AG20443 (cell line): ENCODE measurements at regions not wholly inside any gene's neighbourhood (a gene's known extent, or its start where the extent isn't known, plus 50 kb on each side); places are given as distances from the start of the nearest gene placed in this dataset.

ENCODE experiments used
- DNase-seq: peaks from one replicate; pipeline ENCODE4 v3.0.0; 2012; ENCODE audit warnings: low spot score, mixed read lengths

GRCh38 chr14:101066826-101067510, 163.4 kb upstream of the RTL1 start:
- no peak for DNase-seq

- no peak for DNase-seq
Measured at GRCh38 chr14:101068313-101069227, 165.0 kb upstream of the RTL1 start.

- no peak for DNase-seq
Measured at GRCh38 chr14:101069228-101069549, 165.7 kb upstream of the RTL1 start.

GRCh38 chr14:101069666-101070362, 166.3 kb upstream of the RTL1 start:
- DNase-seq: no peak

GRCh38 chr14:101070540-101071492, 167.3 kb upstream of the RTL1 start:
- no peak for DNase-seq

- no peak for DNase-seq
Measured at GRCh38 chr14:101071493-101071906, 168.0 kb upstream of the RTL1 start.

GRCh38 chr14:101072070-101072469, 168.5 kb upstream of the RTL1 start:
- DNase-seq: no peak

GRCh38 chr14:101072531-101072930, 169.0 kb upstream of the RTL1 start:
- no peak for DNase-seq

- peak; percentile 88 for DNase-seq
Measured at GRCh38 chr14:101072945-101073597, 169.5 kb upstream of the RTL1 start.

- no peak for DNase-seq
Measured at GRCh38 chr14:101073598-101073965, 170.1 kb upstream of the RTL1 start.

- no peak for DNase-seq
Measured at GRCh38 chr14:101074196-101075024, 170.9 kb upstream of the RTL1 start.

GRCh38 chr14:101075025-101075800, 171.7 kb upstream of the RTL1 start:
- no peak for DNase-seq

GRCh38 chr14:101075801-101076413, 172.4 kb upstream of the RTL1 start:
- no peak for DNase-seq

GRCh38 chr14:101076451-101077198, 173.1 kb upstream of the RTL1 start:
- DNase-seq: no peak

GRCh38 chr14:101077481-101078074, 174.1 kb upstream of the RTL1 start:
- DNase-seq: peak; percentile 30

GRCh38 chr14:101078170-101078891, 174.8 kb upstream of the RTL1 start:
- DNase-seq: peak; percentile 7

GRCh38 chr14:101078892-101079221, 175.3 kb upstream of the RTL1 start:
- DNase-seq: peak; percentile 4
